ENCODE measurements at regions not wholly inside any gene's neighbourhood (a gene's known extent, or its start where the extent isn't known, plus 50 kb on each side); places are given as distances from the start of the nearest gene placed in this dataset.
"Not testable (repeated sequence)": the region's sequence is repeated elsewhere in the genome, so short reads cannot be mapped to it uniquely, and the experiment has no call there.

- no peak for DNase-seq
Measured at GRCh38 chr5:157952374-157952685, 93.4 kb upstream of the CLINT1 start.

GRCh38 chr5:157951673-157952373 lies 92.9 kb upstream of the CLINT1 start:
- no peak for DNase-seq

GRCh38 chr5:157949520-157949919 lies 90.6 kb upstream of the CLINT1 start:
- DNase-seq: no peak

GRCh38 chr5:157948738-157949410 lies 89.9 kb upstream of the CLINT1 start:
- peak; percentile 3 for DNase-seq

DNA sequence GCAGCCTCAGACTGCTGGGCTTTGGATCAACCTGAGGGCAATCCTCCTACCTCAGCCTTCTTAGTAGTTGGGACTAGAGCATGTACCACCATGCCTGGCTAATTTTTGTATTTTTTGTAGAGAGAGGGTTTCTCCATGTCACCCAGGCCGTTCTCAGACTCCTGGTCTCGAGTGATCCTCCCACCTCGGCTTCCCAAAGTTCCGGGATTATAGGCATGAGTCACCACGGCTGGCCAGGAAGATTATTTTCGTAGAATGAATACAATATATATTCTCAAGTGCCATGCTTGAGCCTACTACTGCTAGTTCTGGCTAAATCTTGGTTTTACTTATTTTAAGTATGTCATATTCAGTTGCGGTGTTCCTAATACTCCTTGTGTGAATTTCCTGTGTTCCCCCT lies 88.2 kb upstream of the CLINT1 start:
- no peak for DNase-seq

DNA sequence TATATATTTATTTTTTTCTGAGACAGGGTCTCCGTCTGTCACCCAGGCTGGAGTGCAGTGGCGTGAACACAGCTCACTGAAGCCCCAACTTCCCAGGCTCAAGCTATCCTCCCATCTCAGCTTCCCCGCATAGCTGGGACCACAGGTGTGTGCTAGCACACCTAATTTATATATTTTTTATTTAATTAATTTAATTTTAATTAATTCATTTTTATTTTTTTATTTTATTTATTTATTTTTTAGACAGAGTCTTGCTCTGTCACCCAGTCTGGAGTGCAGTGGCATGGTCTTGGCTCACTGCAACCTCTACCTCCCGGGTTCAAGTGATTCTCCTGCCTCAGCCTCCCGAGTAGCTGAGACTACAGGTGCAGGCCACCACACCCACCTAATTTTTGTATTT lies 86.9 kb upstream of the CLINT1 start:
- not testable (repeated sequence) for DNase-seq

DNA sequence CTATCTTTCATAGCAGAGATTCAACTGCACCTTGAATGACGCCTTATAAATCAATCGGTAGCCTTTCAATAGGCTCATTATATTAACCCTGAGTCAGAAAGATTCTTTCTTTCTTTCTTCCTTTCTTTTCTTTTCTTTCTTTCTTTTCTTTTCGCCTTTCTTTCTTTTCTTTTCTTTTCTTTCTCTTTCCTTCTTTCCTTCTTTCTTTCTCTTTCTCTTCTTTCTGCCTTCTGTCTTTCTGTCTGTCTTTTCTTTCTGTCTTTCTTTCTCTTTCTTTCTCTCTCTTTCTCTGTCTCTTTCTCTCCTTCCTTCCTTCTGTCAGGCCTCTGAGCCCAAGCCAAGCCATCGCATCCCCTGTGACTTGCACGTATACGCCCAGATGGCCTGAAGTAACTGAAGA lies 86.0 kb upstream of the CLINT1 start:
- no peak for DNase-seq

- no peak for DNase-seq
Measured at GRCh38 chr5:157944077-157944633, 85.2 kb upstream of the CLINT1 start.

- DNase-seq: no peak
Measured at GRCh38 chr5:157942595-157942994, 83.7 kb upstream of the CLINT1 start.

GRCh38 chr5:157941616-157942015 lies 82.7 kb upstream of the CLINT1 start:
- no peak for DNase-seq

DNA sequence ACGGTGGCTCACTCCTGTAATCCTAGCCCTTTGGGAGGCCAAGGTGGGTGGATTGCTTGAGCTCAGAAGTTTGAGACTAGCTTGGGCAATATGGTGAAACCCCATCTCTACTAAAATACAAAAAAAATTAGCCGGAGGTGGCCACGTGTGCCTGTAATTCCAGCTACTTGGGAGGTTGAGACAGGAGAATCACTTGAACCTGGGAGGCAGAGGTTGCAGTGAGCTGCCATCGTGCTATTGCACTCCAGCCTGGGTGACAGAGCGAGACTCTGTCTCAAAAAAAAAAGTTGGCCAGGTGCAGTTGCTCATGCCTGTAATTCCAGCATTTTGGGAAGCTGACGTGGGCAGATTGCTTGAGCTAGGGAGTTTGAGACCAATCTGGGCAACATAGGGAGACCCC lies 79.2 kb upstream of the CLINT1 start:
- not testable (repeated sequence) for DNase-seq

GRCh38 chr5:157936776-157937501 lies 78.0 kb upstream of the CLINT1 start:
- not testable (repeated sequence) for DNase-seq

GRCh38 chr5:157934600-157934999 lies 75.7 kb upstream of the CLINT1 start:
- no peak for DNase-seq

GRCh38 chr5:157933005-157933404 lies 74.1 kb upstream of the CLINT1 start:
- DNase-seq: no peak

DNA sequence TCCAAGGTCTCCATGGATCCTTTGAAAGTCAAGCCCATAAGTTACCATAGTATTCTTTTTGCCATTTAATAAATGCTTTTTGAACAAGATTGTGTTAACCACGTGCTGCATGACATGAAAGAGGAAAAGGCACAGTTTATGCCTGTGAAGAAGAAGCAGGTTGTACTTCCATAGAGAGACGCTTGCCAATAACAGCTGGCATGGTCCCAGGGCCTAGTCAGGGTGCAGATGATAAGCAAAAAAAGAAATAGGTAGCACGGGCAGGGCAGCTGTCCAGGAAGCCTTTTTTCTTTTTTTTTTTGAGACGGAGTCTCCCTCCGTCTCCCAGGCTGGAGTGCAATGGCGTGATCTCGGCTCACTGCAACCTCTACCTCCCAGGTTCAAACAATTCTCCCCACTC lies 71.8 kb upstream of the CLINT1 start:
- no peak for DNase-seq

GRCh38 chr5:157926977-157927376 lies 68.0 kb upstream of the CLINT1 start:
- DNase-seq: no peak

DNA sequence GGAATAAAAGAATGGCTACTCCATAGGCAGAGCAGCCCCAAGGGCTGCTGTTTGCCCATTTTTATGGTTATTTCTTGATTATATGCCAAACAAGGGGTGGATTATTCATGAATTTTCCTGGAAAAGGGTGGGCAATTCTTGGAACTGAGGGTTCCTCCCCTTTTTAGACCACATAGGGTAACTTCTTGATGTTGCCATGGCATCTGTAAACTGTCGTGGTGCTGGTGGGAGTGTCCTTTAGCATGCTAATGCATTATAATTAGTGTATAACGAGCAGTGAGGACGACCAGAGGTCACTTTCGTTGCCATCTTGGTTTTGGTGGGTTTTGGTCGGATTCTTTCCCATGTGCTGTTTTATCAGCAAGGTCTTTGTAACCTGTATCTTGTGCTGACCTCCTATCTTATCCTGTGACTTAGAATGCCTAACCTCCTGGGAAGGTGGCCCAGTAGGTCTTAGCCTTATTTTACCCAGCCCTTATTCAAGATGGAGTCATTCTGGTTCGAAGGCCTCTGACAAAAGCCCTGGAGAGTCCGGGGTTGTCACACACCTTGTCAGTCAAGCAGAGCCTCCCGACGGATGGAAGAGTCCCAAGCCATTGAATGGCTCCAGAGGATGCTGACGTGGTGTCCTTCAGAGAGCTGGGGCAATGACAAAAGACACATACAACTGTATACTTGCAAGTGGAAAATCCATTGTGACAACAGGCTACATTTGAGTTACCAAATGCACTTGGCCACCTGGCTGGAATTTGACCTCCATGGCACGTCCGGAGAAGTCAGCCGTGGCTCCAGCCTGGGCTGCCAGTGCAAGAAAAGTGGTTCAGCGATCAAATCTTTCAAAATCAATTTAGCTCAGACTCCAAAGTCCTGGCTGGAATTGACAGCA lies 67.1 kb upstream of the CLINT1 start:
- DNase-seq: no peak

GRCh38 chr5:157924931-157925729 lies 66.2 kb upstream of the CLINT1 start:
- DNase-seq: no peak

DNA sequence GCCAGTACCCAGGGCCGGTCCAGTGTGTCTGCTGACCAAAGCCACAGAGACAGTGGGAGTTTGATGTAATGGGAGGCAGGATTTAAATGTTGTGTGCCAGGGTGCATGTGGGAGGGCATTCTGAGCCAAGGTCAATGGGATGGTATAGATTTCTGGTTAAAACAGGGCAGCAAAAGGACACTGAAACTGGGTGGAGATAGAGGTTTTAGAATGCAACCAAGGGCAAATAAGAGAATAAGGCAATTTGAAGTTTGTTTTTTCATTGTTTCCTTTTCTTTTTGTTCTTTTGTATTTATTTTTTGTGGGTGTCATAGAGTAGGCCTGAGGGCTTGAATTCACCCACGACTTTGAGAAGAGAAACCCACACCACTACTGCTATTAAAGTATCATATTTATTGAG lies 65.5 kb upstream of the CLINT1 start:
- DNase-seq: no peak

DNA sequence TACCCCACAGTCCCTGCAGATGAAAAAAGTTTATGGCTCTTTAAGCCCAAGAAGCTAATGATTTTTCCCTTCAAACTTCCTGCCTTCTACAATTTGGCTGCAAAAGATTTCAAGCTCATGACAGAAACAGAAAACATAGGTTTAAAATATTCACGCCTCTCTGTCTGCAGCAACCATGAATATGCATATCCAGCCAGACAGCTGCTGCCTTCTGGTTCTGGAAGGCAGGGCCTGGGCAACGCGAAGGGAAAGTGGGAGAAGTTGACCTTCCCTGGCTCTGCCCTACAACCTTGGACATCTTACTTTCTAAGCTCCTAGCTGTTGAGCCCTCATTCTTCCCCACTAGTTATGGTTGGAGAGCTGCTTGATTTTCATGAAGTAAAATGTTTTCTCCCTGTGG lies 64.8 kb upstream of the CLINT1 start:
- no peak for DNase-seq

GRCh38 chr5:157922026-157922425 lies 63.1 kb upstream of the CLINT1 start:
- no peak for DNase-seq

- DNase-seq: no peak
Measured at GRCh38 chr5:157920828-157921170, 61.9 kb upstream of the CLINT1 start.
